ENCODE measurements at regions not wholly inside any gene's neighbourhood (a gene's known extent, or its start where the extent isn't known, plus 50 kb on each side); places are given as distances from the start of the nearest gene placed in this dataset.

- TF ChIP-seq CTCF (conservative IDR thresholded peaks at IDR 0.05; ENCODE audit: low read depth, low read length) (no peak), EZH2 (IDR thresholded peaks at IDR 0.05; ENCODE audit: borderline replicate concordance, low read depth, low read length, poor library complexity, severe bottlenecking) (no peak)
Measured at GRCh38 chr1:59096501-59096900, 200.4 kb upstream of the FGGY start.

All from A673 (cell line).